PC-3 (cell line): ENCODE measurements at regions not wholly inside any gene's neighbourhood (a gene's known extent, or its start where the extent isn't known, plus 50 kb on each side); places are given as distances from the start of the nearest gene placed in this dataset.

Source experiments
- EZH2 ChIP-seq: fragments of 300-600 bp; sonication (generic); IDR thresholded peaks from one replicate; pipeline ENCODE4 v1.6.1; 2017; ENCODE audit warnings: antibody characterized with exemption, mild to moderate bottlenecking, low read length; ENCODE audit not compliant: unreplicated experiment
- EZH2phosphoT487 ChIP-seq: fragments of 300-600 bp; sonication (generic); IDR thresholded peaks from 2 replicates; pipeline ENCODE4 v1.6.1; 2018; ENCODE audit warnings: mild to moderate bottlenecking, antibody characterized with exemption, low read length, borderline replicate concordance

- TF ChIP-seq EZH2phosphoT487 (no peak), EZH2 (no peak)
Measured at GRCh38 chr4:81966676-81967075, 407.1 kb downstream of the HNRNPD start.
